Thoracic aorta (tissue), 2 donors: ENCODE measurements at regions not wholly inside any gene's neighbourhood (a gene's known extent, or its start where the extent isn't known, plus 50 kb on each side); places are given as distances from the start of the nearest gene placed in this dataset.

Experiments
- ATAC-seq: fragments of 150-250 bp; one replicate; pipeline ENCODE4 v1.8.0; 2017; ENCODE audit warnings: low read depth; ENCODE audit not compliant: insufficient number of reproducible peaks, low FRiP score
- DNase-seq: peaks from one replicate; pipeline ENCODE4 v3.0.0-alpha.2; 2020; ENCODE audit warnings: low spot score
- H3K27ac ChIP-seq, 2 donors: fragments of 200-600 bp; sonication (generic); 1 replicate in 1 of 2; 2 replicates in 1 of 2; pipeline ENCODE4 v1.5.1; 2016; ENCODE audit warnings: mild to moderate bottlenecking in 2 of 2, moderate library complexity in 2 of 2
- H3K27me3 ChIP-seq: fragments of 200-600 bp; sonication (generic); replicated peaks from 2 replicates; pipeline ENCODE4 v1.6.0; 2016; ENCODE audit warnings: mild to moderate bottlenecking; ENCODE audit not compliant: insufficient read depth
- H3K36me3 ChIP-seq: fragments of 200-600 bp; sonication (generic); one replicate; pipeline ENCODE4 v1.5.1; 2016
- H3K4me1 ChIP-seq, 2 donors: fragments of 200-600 bp; sonication (generic); 1 replicate in 1 of 2; 2 replicates in 1 of 2; pipeline versions ENCODE4 v1.5.1 to v1.6.0; 2016; ENCODE audit warnings: low read depth in 2 of 2, mild to moderate bottlenecking in 1 of 2; ENCODE audit not compliant: control insufficient read depth in 1 of 2
- H3K4me3 ChIP-seq: fragments of 200-600 bp; sonication (generic); 2 replicates; pipeline ENCODE4 v1.5.1; 2016; ENCODE audit warnings: mild to moderate bottlenecking
- H3K9me3 ChIP-seq: fragments of 200-600 bp; sonication (generic); 2 replicates; pipeline ENCODE4 v1.5.1; 2016
- CTCF ChIP-seq: fragments of 200-600 bp; sonication (generic); IDR thresholded peaks from one replicate; pipeline ENCODE4 v1.5.1; 2019; ENCODE audit warnings: antibody characterized with exemption

- ATAC-seq = no peak
- no peak for DNase-seq
- no peaks in the 10 kb centered on the region for H3K36me3 ChIP-seq
- H3K27me3 ChIP-seq = no peaks in the 10 kb centered on the region
- H3K27ac ChIP-seq = no peak overlapping the region
- no peaks in the 10 kb centered on the region for H3K9me3 ChIP-seq
- no peak overlapping the region for H3K4me3 ChIP-seq
- no peaks in the 10 kb centered on the region for H3K4me1 ChIP-seq
- TF ChIP-seq CTCF = no peak
Measured at GRCh38 chr4:141890279-141890678, 253.9 kb downstream of the IL15 start.

DNA sequence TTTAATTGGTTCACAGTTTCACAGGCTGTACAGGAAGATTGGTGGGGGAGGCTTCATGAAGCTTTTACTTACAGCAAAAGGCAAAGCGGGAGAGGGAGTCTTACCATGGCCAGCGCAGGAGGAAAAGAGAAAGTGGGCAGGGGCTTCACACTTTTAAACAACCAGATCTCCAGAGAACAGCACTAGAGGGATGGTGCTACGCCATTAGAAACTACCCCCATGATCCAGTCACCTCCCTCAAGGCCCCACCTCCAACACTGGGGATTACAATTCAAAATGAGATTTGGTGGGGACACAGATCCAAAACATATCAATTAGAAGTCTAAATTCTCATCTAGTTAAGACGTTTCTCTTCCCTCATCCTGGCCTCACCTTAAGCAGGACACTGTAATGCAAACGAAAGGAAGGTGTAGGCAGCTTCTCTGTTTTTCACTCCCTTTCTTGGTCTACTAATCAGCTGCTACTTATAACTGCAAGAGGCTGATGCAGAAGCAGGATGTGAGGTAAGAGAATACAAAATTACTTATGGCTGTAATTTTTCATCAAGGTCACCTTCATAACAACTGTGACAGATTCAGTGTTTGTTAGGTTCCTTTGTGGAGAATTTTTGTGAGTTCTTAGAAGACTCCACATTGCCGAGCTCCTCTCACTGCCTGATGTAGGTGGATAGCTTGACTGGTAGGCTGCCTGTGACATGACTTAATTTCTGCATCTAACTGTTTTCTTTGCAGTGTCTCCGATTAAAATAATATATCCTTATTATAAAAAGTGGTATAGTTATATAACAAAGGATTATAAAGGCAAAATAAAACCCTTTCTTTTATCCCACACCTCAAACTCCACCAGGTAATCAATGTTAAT, 255.1 kb downstream of the IL15 start:
- Histone ChIP-seq H3K9me3 (no peaks in the 10 kb centered on the region), H3K36me3 (no peaks in the 10 kb centered on the region), H3K4me3 (no peak overlapping the region), H3K4me1 (no peaks in the 10 kb centered on the region), H3K27me3 (no peaks in the 10 kb centered on the region), H3K27ac (no peak overlapping the region)
- no peak for DNase-seq
- no peak for TF ChIP-seq CTCF
- no peak for ATAC-seq

- no peak for TF ChIP-seq CTCF
- H3K27ac ChIP-seq = no peak overlapping the region
- no peak overlapping the region for H3K4me3 ChIP-seq
- peaks cover 3 to 14% of the 10 kb centered on the region in 2 donors for H3K4me1 ChIP-seq
- DNase-seq = no peak
- H3K27me3 ChIP-seq = no peaks in the 10 kb centered on the region
- no peaks in the 10 kb centered on the region for H3K9me3 ChIP-seq
- no peaks in the 10 kb centered on the region for H3K36me3 ChIP-seq
- ATAC-seq = no peak
Measured at GRCh38 chr4:141896687-141897086, 260.3 kb downstream of the IL15 start.

GRCh38 chr4:141898346-141898745, 262.0 kb downstream of the IL15 start:
- H3K9me3 ChIP-seq = no peaks in the 10 kb centered on the region
- no peak for TF ChIP-seq CTCF
- no peak for DNase-seq
- peaks cover 3 to 14% of the 10 kb centered on the region in 2 donors for H3K4me1 ChIP-seq
- no peak overlapping the region for H3K4me3 ChIP-seq
- H3K36me3 ChIP-seq = no peaks in the 10 kb centered on the region
- H3K27me3 ChIP-seq = no peaks in the 10 kb centered on the region
- H3K27ac ChIP-seq = no peak overlapping the region
- ATAC-seq = no peak

- no peak overlapping the region for H3K27ac ChIP-seq
- no peaks in the 10 kb centered on the region for H3K9me3 ChIP-seq
- H3K4me3 ChIP-seq = no peak overlapping the region
- DNase-seq = no peak
- ATAC-seq = no peak
- H3K4me1 ChIP-seq = peaks cover 3 to 14% of the 10 kb centered on the region in 2 donors
- TF ChIP-seq CTCF = no peak
- H3K27me3 ChIP-seq = no peaks in the 10 kb centered on the region
- H3K36me3 ChIP-seq = no peaks in the 10 kb centered on the region
Measured at GRCh38 chr4:141899103-141899502, 262.7 kb downstream of the IL15 start.
